ENCODE measurements at regions not wholly inside any gene's neighbourhood (a gene's known extent, or its start where the extent isn't known, plus 50 kb on each side); places are given as distances from the start of the nearest gene placed in this dataset.

DNA sequence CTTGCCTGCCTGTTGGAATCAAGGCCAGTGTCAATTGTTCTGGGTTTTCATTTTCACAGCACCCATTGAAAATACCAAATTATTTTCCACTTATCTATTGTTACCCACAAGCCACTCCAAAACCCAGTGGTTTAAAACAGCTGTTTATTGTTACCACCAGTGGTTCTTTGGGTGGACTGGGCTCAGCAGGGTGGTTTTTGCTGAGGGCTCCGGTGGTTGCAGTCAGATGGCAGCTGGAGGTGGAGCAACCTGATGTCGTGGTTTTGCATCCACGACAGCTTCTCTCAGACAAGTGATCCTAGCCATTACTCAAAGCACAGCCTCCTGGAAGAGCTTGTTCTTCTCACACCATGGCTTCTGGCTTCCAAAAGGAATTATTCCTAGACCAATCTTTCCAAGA is 235.1 kb upstream of the ADARB2 start:
- intact Hi-C loops (cut with DNase I; ENCODE audit: low total_unique reads) = no loop called here
- TF ChIP-seq POLR2A (IDR thresholded peaks at IDR 0.05) (no peak), POLR2AphosphoS5 (IDR thresholded peaks at IDR 0.05) (no peak)
- TF ChIP-seq, protein P1, sequence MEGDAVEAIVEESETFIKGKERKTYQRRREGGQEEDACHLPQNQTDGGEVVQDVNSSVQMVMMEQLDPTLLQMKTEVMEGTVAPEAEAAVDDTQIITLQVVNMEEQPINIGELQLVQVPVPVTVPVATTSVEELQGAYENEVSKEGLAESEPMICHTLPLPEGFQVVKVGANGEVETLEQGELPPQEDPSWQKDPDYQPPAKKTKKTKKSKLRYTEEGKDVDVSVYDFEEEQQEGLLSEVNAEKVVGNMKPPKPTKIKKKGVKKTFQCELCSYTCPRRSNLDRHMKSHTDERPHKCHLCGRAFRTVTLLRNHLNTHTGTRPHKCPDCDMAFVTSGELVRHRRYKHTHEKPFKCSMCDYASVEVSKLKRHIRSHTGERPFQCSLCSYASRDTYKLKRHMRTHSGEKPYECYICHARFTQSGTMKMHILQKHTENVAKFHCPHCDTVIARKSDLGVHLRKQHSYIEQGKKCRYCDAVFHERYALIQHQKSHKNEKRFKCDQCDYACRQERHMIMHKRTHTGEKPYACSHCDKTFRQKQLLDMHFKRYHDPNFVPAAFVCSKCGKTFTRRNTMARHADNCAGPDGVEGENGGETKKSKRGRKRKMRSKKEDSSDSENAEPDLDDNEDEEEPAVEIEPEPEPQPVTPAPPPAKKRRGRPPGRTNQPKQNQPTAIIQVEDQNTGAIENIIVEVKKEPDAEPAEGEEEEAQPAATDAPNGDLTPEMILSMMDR (IDR thresholded peaks at IDR 0.05) = no peak
- H3K4me3 ChIP-seq = no peak overlapping the region
- H3K27ac ChIP-seq = no peak overlapping the region
- no peaks in the 10 kb centered on the region for H3K36me3 ChIP-seq
- no peaks in the 10 kb centered on the region for H3K4me1 ChIP-seq
- no peak for DNase-seq (ENCODE audit: low spot score in 2 of 2)
- H3K27me3 ChIP-seq = no peaks in the 10 kb centered on the region
- no peaks in the 10 kb centered on the region for H3K9me3 ChIP-seq

DNA sequence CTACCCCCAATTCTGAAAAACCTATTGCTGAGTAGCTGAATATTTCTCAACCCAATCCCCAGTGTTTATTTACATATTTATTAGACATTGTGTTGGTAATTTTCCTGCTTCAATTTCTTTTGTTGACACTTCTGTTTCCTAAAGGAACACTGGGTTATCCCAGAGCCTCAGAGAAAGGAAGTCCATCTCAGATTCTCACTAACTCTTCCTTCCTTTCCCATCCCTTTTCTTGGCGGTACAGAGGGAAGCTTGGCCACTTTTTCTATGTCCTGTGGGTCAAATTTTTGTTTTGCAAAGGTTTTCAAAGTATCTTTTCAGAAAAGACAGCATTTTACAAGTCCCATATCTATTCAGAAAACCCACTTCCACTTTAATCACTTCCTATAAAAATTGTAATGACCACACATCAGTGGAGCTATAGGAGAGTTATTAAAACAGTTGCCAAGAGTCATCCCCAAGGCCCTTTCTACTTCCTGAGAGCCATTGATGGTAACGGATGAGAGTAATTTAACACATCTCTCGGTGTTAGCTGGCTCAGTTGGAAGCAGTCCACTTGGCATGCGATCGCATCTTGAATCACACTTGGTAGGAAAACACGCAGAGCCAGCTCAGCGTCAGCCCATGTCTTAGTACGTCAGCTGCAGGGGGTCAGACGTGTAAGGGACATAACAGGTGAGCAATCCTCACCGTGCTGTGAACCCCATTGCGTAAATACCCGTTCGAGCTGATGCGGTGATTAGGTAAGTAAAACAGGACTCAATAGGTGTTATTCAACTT is 231.1 kb upstream of the ADARB2 start:
- no peaks in the 10 kb centered on the region for H3K4me1 ChIP-seq
- no peak for DNase-seq (ENCODE audit: low spot score in 2 of 2)
- TF ChIP-seq, protein P1 (IDR thresholded peaks at IDR 0.05) = no peak
- TF ChIP-seq POLR2A (IDR thresholded peaks at IDR 0.05) = no peak
- no peaks in the 10 kb centered on the region for H3K9me3 ChIP-seq
- intact Hi-C loops (cut with DNase I; ENCODE audit: low total_unique reads) = no loop called here
- no peak overlapping the region for H3K27ac ChIP-seq
- no peaks in the 10 kb centered on the region for H3K27me3 ChIP-seq
- H3K36me3 ChIP-seq = no peaks in the 10 kb centered on the region
- H3K4me3 ChIP-seq = no peak overlapping the region

DNA sequence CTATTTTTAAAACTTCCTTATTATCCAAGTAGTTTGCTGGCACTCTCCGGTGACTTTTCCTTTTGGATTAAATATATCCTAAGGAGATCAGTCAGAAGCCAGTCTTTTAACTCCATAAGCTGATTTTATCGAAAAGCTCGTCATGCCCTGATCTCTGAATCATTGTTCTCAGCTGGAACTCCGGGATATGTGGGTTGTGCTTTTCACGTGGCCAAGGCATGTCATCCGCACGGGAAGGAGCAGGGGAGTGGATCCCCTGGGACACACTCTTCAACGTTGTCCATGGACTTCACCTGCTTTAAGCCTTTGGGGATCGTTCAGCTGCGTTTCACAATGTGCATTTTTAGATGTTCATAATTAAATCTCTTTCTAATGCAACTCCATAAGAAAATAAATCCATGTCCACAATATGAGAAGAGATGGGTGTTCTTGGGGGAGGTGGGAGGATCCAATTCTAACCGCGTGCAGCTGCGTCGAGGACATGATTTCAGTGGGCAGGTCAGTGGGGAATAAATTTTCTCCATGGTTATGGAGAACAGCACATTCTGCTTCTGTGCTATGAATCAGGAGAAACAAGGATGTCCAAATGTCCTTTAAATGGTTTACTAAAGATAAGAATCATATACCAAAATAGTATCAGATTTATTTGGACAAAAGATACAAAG is 229.5 kb upstream of the ADARB2 start:
- TF ChIP-seq, protein P1 (IDR thresholded peaks at IDR 0.05) = no peak
- TF ChIP-seq POLR2A (IDR thresholded peaks at IDR 0.05) (no peak), POLR2AphosphoS5 (IDR thresholded peaks at IDR 0.05) (no peak)
- intact Hi-C loops (cut with DNase I; ENCODE audit: low total_unique reads) = no loop called here
- Histone ChIP-seq H3K27me3 (no peaks in the 10 kb centered on the region), H3K9me3 (no peaks in the 10 kb centered on the region), H3K4me1 (no peaks in the 10 kb centered on the region), H3K36me3 (no peaks in the 10 kb centered on the region), H3K4me3 (no peak overlapping the region), H3K27ac (no peak overlapping the region)
- DNase-seq (ENCODE audit: low spot score in 2 of 2) = no peak

DNA sequence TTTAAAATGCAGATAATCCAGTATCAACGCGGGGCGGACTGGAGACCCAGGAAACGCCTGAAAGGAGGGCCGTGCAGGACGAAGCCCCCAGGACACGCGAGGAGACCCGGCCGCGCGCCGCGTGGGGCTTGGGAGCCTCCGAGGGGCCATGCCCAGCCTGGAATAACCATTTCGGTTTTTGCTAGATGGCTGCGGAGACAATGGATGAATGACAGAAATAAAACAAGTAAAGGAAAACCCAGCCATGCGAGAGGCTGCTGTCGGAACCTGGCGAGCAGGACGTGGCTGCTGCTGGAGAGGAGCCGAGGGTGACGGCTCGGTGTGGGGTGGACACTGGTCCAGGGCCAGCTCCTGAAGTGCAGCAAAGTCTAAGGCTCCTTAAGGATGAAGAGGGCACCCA is 227.2 kb upstream of the ADARB2 start:
- TF ChIP-seq, protein P1 (IDR thresholded peaks at IDR 0.05) = no peak
- TF ChIP-seq POLR2A (IDR thresholded peaks at IDR 0.05) (no peak), POLR2AphosphoS5 (IDR thresholded peaks at IDR 0.05) (no peak)

DNA sequence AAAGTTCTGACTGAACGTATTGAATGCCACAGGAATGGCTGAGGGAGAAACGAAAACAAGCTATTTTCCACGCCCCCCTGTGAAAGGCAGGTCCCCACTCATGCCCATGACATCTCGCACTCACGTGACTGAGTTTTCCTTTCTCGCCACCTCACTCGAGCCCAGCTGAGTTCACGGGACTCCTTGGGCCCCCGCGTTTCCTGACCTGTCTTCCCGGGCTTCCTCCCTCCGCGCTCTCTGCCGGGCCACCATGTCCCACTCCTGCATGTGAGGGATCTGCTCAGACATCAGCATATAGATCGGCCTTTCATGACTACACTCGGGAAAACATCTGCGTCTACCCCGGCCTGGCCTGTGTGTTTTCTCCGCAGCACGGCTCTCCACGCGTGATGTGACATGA is 226.0 kb upstream of the ADARB2 start:
- no peak overlapping the region for H3K4me3 ChIP-seq
- H3K27ac ChIP-seq = no peak overlapping the region
- no peaks in the 10 kb centered on the region for H3K4me1 ChIP-seq
- no peaks in the 10 kb centered on the region for H3K27me3 ChIP-seq
- no peaks in the 10 kb centered on the region for H3K9me3 ChIP-seq
- TF ChIP-seq, protein P1 (IDR thresholded peaks at IDR 0.05) = no peak
- TF ChIP-seq POLR2AphosphoS5 (IDR thresholded peaks at IDR 0.05) (no peak), POLR2A (IDR thresholded peaks at IDR 0.05) (no peak)
- no peaks in the 10 kb centered on the region for H3K36me3 ChIP-seq
- intact Hi-C loops (cut with DNase I; ENCODE audit: low total_unique reads) = no loop called here
- DNase-seq (ENCODE audit: low spot score in 2 of 2) = no peak

More for the DNA sequence above, 227.2 kb upstream of the ADARB2 start:
- H3K27ac ChIP-seq = no peak overlapping the region
- no peak overlapping the region for H3K4me3 ChIP-seq
- DNase-seq (ENCODE audit: low spot score in 2 of 2) = no peak
- no peaks in the 10 kb centered on the region for H3K27me3 ChIP-seq
- no peaks in the 10 kb centered on the region for H3K36me3 ChIP-seq
- intact Hi-C loops (cut with DNase I; ENCODE audit: low total_unique reads) = no loop called here
- H3K9me3 ChIP-seq = no peaks in the 10 kb centered on the region
- no peaks in the 10 kb centered on the region for H3K4me1 ChIP-seq
